ENCODE measurements at regions not wholly inside any gene's neighbourhood (a gene's known extent, or its start where the extent isn't known, plus 50 kb on each side); places are given as distances from the start of the nearest gene placed in this dataset.

DNA sequence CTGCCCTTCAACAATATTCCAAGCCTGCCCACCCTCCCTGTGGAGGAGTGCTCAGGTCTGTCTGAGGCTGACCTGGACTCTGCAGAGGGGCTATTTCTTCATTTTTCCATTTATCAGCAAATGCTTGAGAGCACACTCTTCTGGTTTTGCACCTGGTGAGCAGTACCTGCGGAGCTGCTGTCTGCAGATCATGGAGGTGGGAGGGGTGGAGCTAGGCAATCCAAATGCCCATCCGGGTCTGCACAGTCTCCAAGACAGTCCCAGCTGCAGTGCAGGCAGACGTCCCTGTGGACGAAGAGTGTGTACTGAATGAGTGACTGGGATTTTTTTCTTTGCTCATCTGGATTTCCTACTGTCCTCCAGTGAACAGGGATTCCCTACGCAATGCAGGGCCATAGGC is 239.8 kb downstream of the IRX2 start:
- Histone ChIP-seq H3K36me3 (ENCODE audit: control insufficient read depth, insufficient read depth, low read length) (no peaks in the 10 kb centered on the region), H3K4me3 (ENCODE audit: low read depth, low read length) (no peak overlapping the region), H3K27me3 (ENCODE audit: control insufficient read depth, insufficient read depth, low read length) (no peaks in the 10 kb centered on the region)
- TF ChIP-seq, protein P1, sequence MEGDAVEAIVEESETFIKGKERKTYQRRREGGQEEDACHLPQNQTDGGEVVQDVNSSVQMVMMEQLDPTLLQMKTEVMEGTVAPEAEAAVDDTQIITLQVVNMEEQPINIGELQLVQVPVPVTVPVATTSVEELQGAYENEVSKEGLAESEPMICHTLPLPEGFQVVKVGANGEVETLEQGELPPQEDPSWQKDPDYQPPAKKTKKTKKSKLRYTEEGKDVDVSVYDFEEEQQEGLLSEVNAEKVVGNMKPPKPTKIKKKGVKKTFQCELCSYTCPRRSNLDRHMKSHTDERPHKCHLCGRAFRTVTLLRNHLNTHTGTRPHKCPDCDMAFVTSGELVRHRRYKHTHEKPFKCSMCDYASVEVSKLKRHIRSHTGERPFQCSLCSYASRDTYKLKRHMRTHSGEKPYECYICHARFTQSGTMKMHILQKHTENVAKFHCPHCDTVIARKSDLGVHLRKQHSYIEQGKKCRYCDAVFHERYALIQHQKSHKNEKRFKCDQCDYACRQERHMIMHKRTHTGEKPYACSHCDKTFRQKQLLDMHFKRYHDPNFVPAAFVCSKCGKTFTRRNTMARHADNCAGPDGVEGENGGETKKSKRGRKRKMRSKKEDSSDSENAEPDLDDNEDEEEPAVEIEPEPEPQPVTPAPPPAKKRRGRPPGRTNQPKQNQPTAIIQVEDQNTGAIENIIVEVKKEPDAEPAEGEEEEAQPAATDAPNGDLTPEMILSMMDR (IDR thresholded peaks at IDR 0.05; ENCODE audit: insufficient read depth, low read depth, low read length): no peak
- ChIA-PET POLR2A (no interaction called here), CTCF (no interaction called here)
- no peak for DNase-seq (ENCODE audit: low read depth)

DNA sequence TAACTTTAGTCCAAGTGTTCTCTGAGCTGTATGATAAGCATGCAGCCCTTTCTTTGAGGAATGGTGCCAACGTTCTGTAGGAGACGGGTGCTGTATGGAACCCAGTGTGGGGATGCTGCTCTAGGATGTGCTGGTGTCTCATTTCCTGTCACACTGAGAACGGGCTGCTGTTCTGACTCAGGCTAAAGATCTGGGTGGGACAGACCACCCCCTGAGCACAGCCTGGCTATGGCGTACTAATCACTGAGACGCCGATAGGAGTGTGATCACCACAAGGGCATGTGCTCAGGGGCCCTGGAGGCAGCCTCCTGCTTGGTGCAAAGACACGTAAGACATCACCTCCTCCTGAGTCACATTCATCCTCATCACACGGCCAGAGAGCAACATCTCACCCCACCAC is 240.4 kb downstream of the IRX2 start:
- TF ChIP-seq, protein P1 (IDR thresholded peaks at IDR 0.05; ENCODE audit: insufficient read depth, low read depth, low read length): no peak
- Histone ChIP-seq H3K4me3 (ENCODE audit: low read depth, low read length) (no peak overlapping the region), H3K27me3 (ENCODE audit: control insufficient read depth, insufficient read depth, low read length) (no peaks in the 10 kb centered on the region), H3K36me3 (ENCODE audit: control insufficient read depth, insufficient read depth, low read length) (no peaks in the 10 kb centered on the region)
- ChIA-PET CTCF (no interaction called here), POLR2A (no interaction called here)
- no peak for DNase-seq (ENCODE audit: low read depth)

DNA sequence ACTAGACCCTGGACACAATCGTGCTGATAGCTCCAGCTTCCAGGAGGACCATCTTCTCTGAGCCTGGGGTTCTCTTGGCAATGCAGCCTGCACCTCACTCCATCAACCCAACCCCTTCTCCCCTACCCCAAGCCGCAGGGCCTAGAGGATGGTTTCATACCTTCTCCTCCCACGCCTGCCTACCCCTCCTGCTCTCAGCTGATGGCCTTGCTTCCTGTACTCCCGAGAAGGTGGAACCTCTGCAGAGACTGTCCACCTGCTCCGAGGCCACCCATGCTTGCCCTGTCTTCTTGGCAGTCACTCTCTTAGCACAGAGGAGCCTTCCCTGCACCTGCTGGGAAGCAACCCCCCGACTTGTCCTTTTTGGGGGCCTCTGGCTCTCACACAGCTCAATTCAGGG is 241.9 kb downstream of the IRX2 start:
- TF ChIP-seq, protein P1 (IDR thresholded peaks at IDR 0.05; ENCODE audit: insufficient read depth, low read depth, low read length): no peak
- ChIA-PET CTCF (no interaction called here), POLR2A (no interaction called here)
- no peaks in the 10 kb centered on the region for H3K27me3 ChIP-seq (ENCODE audit: control insufficient read depth, insufficient read depth, low read length)
- H3K4me3 ChIP-seq (ENCODE audit: low read depth, low read length): no peak overlapping the region
- H3K36me3 ChIP-seq (ENCODE audit: control insufficient read depth, insufficient read depth, low read length): no peaks in the 10 kb centered on the region
- no peak for DNase-seq (ENCODE audit: low read depth)

DNA sequence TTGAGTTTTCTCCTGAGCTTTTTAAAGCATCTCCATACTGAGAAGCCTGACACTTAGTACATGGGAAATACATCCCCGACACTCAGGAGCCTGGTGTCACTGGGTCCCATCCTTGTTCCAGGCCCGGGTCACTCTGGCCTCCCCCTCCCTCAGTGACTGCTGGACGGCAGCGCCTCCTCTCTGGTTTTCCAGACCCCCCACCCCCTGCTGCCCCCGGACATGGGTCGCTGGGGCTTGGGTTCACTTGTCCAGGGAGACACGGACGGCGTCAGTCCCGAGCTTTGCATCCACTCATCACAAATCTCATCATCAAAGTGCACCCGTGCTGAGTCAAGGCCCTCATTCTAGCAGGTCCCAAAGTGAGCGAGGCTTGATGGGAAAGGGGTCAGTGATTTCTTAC is 243.0 kb downstream of the IRX2 start:
- no peak overlapping the region for H3K4me3 ChIP-seq (ENCODE audit: low read depth, low read length)
- CTCF ChIA-PET: no interaction called here
- TF ChIP-seq, protein P1 (IDR thresholded peaks at IDR 0.05; ENCODE audit: insufficient read depth, low read depth, low read length): no peak
- no peaks in the 10 kb centered on the region for H3K36me3 ChIP-seq (ENCODE audit: control insufficient read depth, insufficient read depth, low read length)
- no peak for DNase-seq (ENCODE audit: low read depth)
- POLR2A ChIA-PET: no interaction called here
- H3K27me3 ChIP-seq (ENCODE audit: control insufficient read depth, insufficient read depth, low read length): no peaks in the 10 kb centered on the region

DNA sequence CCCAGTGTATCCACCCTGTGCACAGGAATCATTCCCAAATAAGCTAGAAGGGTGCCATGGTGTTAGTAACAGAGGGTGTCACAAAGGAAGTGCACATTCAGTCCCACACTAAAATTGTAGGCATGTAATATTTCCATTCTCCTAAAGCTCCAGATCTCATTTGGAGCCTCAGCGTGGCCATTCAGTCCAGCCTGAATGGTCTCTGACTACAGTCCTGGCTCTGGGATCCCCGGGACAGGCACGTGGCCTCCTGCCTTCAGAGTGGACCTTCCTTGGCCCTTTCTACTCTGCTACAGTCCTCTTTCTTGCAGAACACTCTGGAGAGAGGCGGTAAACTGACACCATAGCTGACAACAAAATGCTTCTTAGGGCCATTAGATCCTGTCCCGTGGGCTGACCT is 243.9 kb downstream of the IRX2 start:
- Histone ChIP-seq H3K4me3 (ENCODE audit: low read depth, low read length) (no peak overlapping the region), H3K36me3 (ENCODE audit: control insufficient read depth, insufficient read depth, low read length) (no peaks in the 10 kb centered on the region), H3K27me3 (ENCODE audit: control insufficient read depth, insufficient read depth, low read length) (no peaks in the 10 kb centered on the region)
- ChIA-PET CTCF (no interaction called here), POLR2A (no interaction called here)
- DNase-seq (ENCODE audit: low read depth): no peak
- TF ChIP-seq, protein P1 (IDR thresholded peaks at IDR 0.05; ENCODE audit: insufficient read depth, low read depth, low read length): no peak

Data from BJ (cell line).